ENCODE measurements at regions not wholly inside any gene's neighbourhood (a gene's known extent, or its start where the extent isn't known, plus 50 kb on each side); places are given as distances from the start of the nearest gene placed in this dataset.

DNA sequence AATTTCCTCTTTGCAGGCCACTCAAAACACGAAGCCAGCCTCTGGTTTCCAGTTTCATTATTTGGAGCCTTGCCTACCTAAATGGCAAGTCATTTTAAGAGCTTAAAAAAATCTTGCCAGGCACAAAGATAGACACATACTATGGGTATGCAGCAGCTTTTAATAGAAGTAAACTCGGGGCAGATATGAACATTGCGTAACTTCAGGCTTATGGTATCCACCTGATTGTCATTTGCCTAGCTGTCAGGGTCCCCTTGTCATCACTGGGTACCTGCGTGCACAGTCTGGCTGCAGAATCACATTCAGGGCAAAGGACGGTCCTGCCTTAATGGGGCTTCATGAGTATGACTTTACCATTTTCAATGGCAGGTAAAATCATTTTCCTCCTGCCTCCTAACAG is 466.1 kb upstream of the NRP1 start:
- ATAC-seq: no peak
- H3K9me3 ChIP-seq: no peaks in the 10 kb centered on the region
- WGBS, 2 donors (ENCODE audit: low coverage in 1 of 2): 64 to 72% methylated on average over 4 to 5 of the region's 5 CpGs
- no peaks in the 10 kb centered on the region for H3K4me1 ChIP-seq
- H3K36me3 ChIP-seq: no peaks in the 10 kb centered on the region
- H3K27ac ChIP-seq: no peak overlapping the region
- TF ChIP-seq EP300 (IDR thresholded peaks at IDR 0.05) (no peak), POLR2A (IDR thresholded peaks at IDR 0.05) (no peak), POLR2AphosphoS5 (IDR thresholded peaks at IDR 0.05) (no peak)
- TF ChIP-seq, protein P1, sequence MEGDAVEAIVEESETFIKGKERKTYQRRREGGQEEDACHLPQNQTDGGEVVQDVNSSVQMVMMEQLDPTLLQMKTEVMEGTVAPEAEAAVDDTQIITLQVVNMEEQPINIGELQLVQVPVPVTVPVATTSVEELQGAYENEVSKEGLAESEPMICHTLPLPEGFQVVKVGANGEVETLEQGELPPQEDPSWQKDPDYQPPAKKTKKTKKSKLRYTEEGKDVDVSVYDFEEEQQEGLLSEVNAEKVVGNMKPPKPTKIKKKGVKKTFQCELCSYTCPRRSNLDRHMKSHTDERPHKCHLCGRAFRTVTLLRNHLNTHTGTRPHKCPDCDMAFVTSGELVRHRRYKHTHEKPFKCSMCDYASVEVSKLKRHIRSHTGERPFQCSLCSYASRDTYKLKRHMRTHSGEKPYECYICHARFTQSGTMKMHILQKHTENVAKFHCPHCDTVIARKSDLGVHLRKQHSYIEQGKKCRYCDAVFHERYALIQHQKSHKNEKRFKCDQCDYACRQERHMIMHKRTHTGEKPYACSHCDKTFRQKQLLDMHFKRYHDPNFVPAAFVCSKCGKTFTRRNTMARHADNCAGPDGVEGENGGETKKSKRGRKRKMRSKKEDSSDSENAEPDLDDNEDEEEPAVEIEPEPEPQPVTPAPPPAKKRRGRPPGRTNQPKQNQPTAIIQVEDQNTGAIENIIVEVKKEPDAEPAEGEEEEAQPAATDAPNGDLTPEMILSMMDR (IDR thresholded peaks at IDR 0.05): no peak
- H3K27me3 ChIP-seq: no peaks in the 10 kb centered on the region
- H3K4me3 ChIP-seq: no peak overlapping the region

DNA sequence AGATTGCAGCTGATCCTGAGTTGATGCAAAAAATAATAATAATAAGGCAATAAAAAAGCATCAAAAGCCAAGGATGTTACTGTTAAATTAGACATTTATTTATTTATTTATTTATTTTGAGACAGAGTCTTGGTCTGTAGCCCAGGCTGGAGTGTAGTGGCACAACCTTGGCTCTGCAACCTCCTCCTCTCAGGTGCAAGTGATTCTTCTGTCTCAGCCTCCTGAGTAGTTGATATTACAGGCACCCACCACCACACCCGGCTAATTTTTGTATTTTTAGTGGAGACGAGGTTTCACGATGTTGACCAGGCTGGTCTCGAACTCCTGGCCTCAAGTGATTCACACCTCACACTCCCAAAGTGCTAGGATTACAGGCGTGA is 465.5 kb upstream of the NRP1 start:
- TF ChIP-seq POLR2A (IDR thresholded peaks at IDR 0.05) (no peak), POLR2AphosphoS5 (IDR thresholded peaks at IDR 0.05) (no peak), EP300 (IDR thresholded peaks at IDR 0.05) (no peak)
- TF ChIP-seq, protein P1 (IDR thresholded peaks at IDR 0.05): no peak
- no peak overlapping the region for H3K4me3 ChIP-seq
- no peak overlapping the region for H3K27ac ChIP-seq
- H3K27me3 ChIP-seq: no peaks in the 10 kb centered on the region
- 88 to 98% methylated on average over 5 of the region's 5 CpGs for WGBS, 2 donors (ENCODE audit: low coverage in 1 of 2)
- H3K4me1 ChIP-seq: no peaks in the 10 kb centered on the region
- H3K9me3 ChIP-seq: no peaks in the 10 kb centered on the region
- H3K36me3 ChIP-seq: no peaks in the 10 kb centered on the region
- ATAC-seq: no peak

DNA sequence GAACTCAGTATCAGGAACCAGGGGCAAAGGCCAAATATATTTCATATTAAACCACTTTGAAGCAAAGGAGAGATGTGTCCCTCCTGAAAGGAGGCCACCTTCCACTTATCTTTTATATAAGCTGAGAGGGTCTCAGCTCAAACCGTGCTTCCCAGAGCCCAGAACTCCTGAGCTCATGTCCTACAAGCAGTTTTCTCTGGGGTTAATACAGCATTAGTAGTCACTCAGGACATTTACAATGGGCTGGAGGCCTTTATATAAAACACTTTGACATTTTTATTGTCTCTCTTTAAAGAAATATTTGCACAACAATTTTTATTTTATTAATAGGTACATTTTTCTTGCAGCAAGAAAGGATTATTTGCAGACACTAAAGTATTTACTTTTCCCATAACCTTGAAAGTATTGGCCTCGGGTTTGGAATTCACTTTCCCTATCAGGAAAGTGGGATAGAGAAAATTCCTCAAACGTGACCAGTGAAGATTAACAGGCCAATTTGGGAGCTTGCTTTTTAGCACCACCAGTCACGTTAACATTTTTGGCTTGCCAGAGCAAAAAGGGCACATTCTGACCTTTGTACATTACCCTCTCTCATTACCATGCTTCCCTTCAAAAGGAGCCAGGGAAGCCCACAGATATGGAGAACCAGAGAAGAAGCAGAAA is 464.9 kb upstream of the NRP1 start:
- no peaks in the 10 kb centered on the region for H3K9me3 ChIP-seq
- H3K27me3 ChIP-seq: no peaks in the 10 kb centered on the region
- no peaks in the 10 kb centered on the region for H3K36me3 ChIP-seq
- no peak overlapping the region for H3K4me3 ChIP-seq
- no peak for TF ChIP-seq EP300 (IDR thresholded peaks at IDR 0.05)
- TF ChIP-seq, protein P1 (IDR thresholded peaks at IDR 0.05): no peak
- no peak for TF ChIP-seq POLR2A (IDR thresholded peaks at IDR 0.05)
- TF ChIP-seq POLR2AphosphoS5 (IDR thresholded peaks at IDR 0.05): no peak
- no peak overlapping the region for H3K27ac ChIP-seq
- no peak for ATAC-seq
- no peaks in the 10 kb centered on the region for H3K4me1 ChIP-seq
- WGBS, 2 donors (ENCODE audit: low coverage in 1 of 2): 26 to 55% methylated on average over 3 to 4 of the region's 4 CpGs

DNA sequence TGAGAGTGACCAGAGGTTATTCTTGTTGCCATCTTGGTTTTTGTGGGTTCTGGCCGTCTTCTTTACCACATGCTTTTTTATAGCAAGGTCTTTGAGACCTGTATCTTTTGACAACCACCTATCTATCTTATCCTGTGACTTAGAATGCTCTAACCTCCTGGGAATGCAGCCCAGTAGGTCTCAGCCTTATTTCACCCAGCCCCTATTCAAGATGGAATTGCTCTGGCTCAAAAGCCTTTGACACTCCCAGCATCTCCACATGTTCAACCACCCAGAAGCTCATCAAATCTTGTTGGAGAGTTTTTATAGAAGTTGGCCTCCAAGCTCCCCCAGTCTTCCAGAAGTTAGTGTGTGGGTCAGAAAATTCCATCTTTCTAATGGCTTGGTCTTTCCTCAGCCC is 464.3 kb upstream of the NRP1 start:
- Histone ChIP-seq H3K4me1 (no peaks in the 10 kb centered on the region), H3K27me3 (no peaks in the 10 kb centered on the region), H3K9me3 (no peaks in the 10 kb centered on the region), H3K27ac (no peak overlapping the region), H3K4me3 (no peak overlapping the region), H3K36me3 (no peaks in the 10 kb centered on the region)
- TF ChIP-seq POLR2A (IDR thresholded peaks at IDR 0.05) (no peak), EP300 (IDR thresholded peaks at IDR 0.05) (no peak), POLR2AphosphoS5 (IDR thresholded peaks at IDR 0.05) (no peak)
- TF ChIP-seq, protein P1 (IDR thresholded peaks at IDR 0.05): no peak
- WGBS, 2 donors (ENCODE audit: low coverage in 1 of 2): 85 to 100% methylated on average over 1 of the region's 1 CpG
- ATAC-seq: no peak

DNA sequence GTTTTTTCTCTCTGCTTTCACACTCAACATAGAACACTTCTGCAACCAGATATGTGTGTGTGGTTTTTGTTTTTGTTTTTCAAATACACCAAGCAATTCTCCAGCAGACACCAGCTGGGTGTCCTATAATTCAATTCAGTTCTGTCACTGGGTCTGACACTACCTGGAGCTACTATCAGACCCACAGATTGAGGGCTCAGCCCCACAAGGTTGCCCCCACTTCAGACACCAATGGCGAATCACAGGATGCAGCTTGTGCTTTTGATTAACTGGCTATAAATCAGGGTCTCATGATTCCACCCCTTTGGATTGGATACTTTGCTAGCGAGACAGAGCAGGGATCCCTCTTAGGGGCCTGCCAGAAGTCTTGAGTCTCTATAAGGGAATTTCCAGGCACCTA is 462.2 kb upstream of the NRP1 start:
- Histone ChIP-seq H3K9me3 (no peaks in the 10 kb centered on the region), H3K27ac (no peak overlapping the region), H3K4me3 (no peak overlapping the region), H3K36me3 (no peaks in the 10 kb centered on the region), H3K27me3 (no peaks in the 10 kb centered on the region), H3K4me1 (no peaks in the 10 kb centered on the region)
- TF ChIP-seq, protein P1 (IDR thresholded peaks at IDR 0.05): no peak
- TF ChIP-seq POLR2AphosphoS5 (IDR thresholded peaks at IDR 0.05): no peak
- TF ChIP-seq EP300 (IDR thresholded peaks at IDR 0.05): no peak
- TF ChIP-seq POLR2A (IDR thresholded peaks at IDR 0.05): no peak
- WGBS, 2 donors (ENCODE audit: low coverage in 1 of 2): 93 to 100% methylated on average over 2 of the region's 2 CpGs
- no peak for ATAC-seq
